GM21447 (cell line): ENCODE measurements at regions not wholly inside any gene's neighbourhood (a gene's known extent, or its start where the extent isn't known, plus 50 kb on each side); places are given as distances from the start of the nearest gene placed in this dataset.

ENCODE experiments used
- ATAC-seq: cut with Tn5 transposase; IDR thresholded peaks from one replicate; pipeline ENCODE4 v1.9.1; 2021; ENCODE audit not compliant: unreplicated experiment

DNA sequence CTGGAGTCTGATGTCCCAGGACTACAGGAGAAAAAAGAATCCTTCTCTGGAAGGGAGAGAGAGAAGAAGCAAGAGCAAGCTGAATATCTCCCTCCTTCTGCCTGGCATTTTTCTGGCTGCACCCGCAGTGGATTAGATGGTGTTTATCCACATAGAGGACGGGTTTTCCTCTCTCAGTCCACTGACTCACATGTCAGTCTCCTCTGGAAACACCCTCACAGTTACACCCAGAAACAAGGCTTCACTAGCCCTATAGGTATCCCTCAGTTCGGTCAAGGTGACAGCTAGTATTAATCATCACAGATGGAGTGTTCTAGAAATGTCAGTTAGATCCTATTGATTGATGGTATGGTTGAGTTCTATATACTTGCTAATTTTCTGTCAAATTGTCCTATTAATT, 87.9 kb downstream of the RHOU start:
- no peak for ATAC-seq

DNA sequence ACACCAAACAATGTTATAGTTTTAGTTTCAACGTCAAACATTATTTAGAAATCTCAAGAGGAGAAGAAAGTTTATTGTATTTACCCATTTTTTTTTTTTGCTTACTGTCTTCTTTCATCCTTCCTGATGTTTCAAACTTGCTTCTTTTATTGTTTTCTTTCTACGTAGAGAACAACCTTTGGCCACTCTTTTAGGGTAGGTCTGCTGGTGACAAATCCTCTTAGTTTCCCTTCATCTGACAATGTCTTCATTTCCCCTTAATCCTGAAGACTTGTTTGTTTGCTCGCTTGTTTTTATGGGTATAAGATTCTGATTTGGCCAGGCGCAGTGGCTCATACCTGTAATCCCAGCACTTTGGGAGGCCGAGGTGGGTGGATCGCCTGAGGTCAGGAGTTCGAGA, 89.1 kb downstream of the RHOU start:
- ATAC-seq = no peak

DNA sequence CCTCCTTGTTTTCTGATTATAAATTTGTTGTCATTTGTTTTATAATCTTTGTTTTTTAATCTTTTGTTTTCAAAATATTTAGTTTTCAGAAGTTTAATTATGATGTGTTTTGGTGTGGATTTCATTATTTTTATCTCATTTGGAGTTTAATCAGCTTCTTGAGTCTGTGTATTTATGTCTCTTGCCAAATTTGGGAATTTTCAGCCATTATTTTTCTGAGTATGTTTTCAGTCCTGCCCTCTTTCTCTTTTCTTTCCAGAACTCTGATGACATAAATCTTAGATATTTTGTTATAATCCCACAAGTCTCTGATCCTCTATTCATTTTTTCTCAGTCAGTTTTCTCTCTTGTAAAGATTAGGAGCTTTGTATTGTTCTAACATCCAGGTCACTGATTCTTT, 89.8 kb downstream of the RHOU start:
- ATAC-seq = no peak

DNA sequence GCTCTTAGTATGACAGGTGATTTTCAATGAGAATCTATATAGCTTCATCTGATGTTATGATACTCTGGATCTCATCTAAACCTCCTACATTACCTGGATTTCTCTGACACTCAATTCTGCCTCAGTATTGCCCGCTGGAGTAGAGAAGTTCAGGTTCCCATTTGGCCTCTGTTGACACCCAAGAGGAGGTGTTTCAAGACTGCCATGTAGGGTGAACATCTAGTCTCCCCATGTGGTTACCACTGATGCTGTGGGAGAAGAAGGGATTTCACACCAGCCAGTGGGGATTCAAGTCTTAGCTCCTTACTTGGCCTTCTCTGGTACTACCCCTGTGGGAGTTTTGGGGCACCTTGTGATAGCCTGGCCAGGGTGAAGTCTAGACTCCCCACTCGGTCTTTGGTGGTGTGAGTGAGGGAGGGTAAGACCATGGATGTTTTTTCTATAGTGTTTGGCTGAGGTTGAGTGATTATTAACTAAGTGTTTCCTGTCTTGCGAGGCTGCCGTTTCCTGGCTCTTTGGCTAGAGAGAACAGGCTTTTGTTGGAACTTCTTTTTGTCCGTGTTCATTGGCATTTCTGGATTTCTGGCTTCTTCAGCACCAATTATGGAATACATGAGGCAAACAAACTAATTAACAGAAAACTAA, 90.7 kb downstream of the RHOU start:
- ATAC-seq = peak; percentile 77

DNA sequence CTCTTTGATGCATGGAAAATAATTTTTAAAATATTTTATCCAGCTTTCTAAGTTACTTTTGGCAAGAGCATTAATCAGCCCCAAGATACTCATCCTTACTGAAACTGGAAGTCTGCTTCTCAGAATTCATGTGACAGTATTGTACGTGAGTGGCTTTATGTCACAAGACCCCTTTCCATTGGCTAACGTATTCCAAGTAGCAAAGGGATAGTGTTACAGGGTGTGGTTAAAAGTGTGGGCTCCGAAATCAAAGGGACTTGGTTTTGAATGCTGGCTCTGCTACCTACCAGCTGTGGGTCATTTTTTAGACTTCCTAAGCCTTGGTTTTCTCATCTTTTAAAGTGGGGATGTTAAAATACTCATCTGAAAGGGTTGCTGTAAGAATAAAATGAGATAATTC, 91.7 kb downstream of the RHOU start:
- ATAC-seq = no peak

DNA sequence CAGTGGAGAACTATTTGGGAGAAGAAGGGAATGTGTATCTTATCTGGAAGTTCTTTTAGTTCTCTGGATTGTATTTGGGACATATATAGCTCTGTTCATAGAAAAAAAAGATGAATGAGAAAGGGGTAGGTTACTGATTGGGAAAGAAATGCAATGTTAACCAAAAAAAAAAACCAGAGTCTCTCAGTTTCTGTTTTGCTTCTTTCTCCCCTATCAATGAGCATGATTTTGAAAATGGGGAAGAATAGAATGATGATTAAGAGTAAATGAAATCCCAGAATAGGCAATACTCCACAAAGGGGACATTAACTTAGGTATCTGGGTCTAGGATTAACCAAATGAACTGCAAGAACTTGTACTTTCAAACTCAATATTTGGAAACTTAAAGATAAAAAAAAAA, 92.9 kb downstream of the RHOU start:
- no peak for ATAC-seq

DNA sequence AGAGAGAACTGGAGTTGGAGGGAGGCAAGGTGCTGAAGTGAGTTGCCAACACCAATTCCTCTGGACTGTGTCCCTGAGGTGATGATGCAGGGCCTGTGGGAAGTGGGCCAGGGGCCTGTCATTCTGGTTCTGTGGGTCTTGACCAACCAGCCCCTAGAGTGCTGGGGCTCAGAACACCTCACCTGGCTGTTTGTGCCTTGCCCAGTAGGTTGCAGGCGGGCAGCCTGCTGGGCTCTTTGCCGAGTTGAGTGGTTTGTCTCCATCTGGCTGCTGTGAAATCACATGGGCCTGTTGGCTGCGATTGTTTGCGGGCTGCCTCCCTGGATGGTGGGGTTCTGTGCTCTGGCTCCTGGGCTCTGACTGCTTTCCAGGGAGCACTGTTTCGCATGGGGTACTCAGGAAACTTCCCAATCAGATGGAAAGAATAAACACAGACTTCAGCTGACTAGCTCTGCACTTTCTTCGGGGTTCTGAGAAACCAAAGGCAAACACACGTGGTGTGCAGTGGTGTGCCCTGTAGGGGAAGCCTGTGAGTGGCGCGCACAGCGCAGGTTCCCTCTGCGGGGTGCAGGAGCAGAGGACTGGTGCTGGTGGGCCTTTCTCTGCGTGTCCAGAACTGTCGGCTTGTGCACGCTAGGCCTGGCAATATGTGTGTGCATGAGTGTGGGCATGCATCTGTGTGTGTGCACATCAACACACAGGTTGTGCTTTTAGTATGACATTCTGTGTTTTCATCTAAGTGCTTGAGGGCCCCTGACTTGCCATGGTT, 95.1 kb downstream of the RHOU start:
- ATAC-seq = no peak

DNA sequence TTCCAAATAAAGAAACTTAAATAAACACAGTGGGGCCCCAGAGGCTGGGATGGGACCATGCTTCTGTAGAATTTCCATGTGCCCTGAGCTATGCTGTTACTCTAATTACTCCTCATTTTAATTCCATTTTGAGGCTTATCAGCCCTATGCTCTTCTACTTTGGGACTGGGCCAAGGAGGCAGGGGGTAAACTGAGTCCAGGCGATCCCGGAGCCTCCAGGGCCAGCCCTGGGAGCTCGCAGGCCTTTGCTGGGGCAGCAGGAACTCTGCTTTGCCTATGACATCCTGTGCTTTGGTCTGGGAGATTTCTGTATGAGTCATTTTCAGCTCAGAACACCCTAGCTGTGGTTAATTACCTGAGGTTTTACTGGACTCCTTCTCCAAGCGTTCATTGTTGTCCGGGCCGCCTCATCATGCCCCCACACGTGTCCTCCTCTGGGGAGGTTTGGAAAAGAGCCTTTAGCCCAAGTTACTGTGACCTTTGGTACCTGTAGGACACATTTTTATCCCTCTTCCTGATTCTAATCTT, 95.7 kb downstream of the RHOU start:
- peak; percentile 89 for ATAC-seq

DNA sequence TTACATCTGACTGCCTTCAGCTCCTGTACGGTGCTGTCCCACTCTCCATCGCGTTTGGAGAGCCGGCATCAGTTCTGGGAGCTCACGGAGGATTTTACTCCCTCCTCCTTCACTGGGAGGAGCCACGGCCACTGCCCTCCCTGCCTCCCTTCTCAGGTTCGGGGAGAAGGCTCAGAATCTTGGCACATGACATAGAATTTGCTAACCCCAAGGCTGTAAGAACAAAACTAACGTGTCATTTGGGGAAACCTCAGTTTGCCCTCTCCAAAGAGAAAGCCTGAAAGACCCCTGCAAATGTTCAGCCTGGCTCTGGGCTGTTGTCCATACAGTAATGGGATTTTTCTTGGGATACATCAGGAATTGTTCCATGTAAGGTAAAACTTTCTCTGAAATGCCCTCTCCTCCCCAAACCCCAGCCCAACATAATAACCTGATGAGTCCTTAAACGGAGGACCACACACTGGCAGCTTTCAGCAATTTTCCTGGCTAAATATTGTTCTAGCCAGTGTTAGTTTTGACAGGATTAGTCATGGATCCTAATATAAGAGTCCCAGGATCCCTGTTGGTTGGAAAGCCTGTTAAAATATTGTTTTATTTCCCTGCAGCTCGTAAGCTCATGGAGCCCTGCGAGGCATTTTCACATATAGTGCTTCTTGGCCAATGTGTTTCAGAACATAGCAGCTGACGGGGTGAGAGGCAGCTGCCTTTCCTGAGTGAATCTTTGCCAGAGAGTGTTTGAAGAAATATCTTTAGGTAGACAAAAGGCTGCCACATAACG, 98.8 kb downstream of the RHOU start:
- ATAC-seq = no peak

DNA sequence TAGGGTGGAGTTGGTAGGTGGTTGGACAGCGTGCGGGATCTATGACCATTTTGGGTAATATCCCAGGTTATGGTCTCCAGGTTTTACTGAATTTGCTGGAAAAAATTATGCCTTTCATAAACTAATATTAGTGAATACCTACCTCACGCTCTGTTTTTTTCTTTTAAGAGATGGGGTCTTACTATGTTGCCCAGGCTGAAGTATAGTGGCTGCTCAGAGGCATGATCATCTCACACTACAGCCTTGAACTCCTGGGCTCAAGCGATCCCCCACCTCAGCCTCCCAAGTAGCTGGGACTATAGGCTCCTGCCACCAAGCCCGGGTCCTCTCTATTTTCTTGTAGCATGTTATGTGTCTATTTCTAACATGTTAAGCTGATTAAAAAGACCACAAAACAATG, 100.2 kb downstream of the RHOU start:
- no peak for ATAC-seq

DNA sequence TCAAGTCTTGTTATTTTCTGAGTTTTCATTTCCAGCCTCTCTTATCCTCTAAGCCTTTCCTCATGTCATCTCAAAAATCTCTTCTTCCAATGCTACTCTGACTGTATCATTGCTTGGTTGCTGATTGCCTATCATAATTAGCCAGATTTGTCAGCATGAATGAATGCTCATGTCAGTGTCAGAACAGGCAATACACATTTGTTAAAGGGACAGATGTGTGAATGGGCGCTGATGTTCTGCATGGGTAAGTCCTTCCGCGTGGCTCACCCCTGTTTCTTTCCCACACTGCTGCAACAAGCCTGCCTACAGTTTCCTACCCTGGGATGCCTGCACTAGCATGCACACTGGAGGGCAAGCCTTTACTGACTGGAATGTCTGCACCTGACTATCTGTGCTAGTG, 100.6 kb downstream of the RHOU start:
- no peak for ATAC-seq

DNA sequence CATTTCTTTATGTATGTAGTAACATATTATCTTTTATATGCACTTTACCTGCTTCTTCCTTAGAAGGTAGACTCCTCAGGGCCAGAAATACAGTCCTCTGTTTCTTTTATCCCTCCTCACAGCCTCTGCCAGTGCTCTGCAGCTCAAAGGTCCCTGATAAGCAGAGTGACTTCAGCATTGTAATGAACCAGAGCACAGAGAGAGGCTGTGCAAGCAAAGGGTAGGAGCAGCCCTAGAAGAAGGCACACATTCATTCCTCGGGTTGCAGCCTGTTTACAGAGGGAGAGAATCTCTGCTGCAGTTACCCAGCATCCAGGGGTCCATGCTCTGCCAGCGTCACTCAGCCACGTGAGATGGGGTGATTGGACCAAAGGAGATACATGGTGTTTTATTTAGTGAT, 101.1 kb downstream of the RHOU start:
- ATAC-seq = no peak

DNA sequence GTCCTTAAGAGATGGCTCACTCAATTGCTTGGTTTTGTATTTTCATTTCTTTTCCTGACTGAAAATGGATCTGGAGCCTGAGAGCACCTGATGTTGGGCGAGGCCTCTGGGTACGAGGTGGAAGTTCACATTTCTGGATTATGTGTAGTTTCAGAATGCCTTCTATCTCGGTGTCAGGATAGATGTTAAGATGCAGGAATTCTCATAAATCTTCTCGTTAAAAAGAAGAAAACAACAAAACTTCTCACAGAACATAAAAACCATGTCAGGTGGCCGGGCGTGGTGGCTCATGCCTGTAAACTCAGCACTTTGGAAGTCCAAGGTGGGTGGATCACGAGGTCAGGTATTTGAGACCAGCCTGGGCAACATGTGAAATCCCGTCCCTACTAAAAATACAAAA, 101.8 kb downstream of the RHOU start:
- ATAC-seq = no peak

DNA sequence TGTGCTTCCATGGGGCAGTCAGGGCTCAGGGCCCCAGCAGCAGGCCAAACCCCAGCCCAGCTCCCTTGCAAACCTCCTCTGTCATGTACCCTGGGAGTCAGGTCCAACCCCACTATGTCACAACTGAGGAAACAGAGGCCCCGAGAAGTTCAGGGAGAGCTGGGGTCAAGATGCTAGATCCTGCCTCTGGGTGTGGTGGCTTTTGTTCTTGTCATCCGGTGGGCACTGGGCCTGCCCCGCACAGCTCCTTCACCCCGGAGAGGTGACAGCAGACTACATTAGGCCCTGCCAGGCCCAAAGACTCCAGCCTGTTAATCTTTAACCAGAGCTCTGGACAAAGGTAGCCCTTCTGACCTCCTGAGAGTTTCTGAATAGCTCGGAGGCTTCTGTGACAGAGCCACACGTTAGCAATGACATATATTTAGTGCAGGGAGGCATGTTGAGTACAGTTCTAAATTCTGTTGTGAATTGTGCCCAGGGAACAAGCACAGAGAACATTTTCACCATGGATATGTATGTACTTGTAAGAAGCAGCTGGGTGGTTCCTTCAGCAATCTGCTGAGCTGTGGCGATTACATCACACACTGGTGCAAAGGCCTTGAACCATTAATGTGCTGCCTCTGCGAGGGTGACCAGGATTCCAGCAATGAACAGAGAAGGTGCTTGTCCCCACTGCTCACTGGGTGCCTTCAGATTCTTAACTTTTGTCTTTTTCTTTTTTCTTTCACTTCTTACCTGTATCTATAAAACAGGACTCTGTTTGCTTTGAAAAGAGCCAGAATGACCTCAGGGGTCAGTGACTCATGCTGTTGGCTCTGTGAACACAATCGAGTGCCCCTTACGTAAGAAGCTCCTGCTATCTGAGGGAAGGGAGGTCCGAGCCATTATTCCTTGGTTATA, 102.8 kb downstream of the RHOU start:
- ATAC-seq = peak; percentile 54

DNA sequence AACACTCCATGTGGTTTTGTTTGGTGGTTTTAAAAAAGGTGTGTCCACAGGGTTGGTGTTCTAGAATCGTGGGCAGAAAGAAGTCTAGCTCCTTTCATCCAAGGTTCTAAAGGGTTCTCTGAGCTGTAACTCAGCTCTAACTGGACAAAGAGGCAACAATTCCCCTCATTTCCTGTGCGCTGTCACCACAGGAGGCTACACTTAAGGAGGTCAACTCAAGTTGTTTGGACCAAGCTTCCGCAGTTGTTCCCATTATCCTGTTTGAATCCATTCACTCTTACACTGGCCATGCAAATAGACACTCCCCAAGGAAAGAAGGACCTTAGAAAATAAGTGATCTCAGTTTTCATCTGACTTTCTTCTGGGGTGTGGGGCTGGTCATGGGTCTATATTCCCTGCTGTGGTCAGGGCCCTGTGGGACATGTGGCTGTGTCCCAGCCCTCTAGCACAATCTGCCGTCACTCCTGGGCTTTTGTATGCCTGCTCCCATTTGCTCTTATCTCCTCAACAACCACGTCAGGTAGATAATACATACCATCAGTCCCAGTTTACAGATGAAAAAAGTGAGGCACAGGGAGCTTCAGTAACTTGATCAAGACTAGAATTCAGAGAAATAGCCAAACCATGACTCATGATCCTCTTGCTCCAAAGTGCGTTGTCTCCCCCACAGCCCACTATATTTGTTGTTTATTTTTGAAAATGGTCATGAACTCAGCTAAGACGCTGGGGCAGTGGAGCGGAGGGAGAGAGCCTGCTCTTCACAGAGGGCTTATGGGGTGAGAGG, 103.6 kb downstream of the RHOU start:
- no peak for ATAC-seq

DNA sequence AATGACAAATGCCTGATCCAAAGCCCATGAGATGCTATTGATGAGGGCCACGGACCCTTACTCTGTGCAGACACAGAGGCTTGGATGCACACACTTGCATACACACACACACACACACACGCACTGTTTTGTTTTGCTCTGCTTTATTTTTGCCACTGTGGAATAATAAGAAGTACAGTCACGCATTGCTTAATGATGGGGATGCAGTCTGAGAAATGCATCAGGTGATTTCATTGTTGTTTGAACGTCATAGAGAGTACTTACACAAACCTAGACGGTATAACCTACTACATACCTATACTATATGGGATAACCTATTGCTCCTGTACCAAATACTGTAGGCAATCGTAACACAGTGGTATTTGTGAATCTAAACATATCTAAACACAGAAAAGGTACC, 104.4 kb downstream of the RHOU start:
- no peak for ATAC-seq

DNA sequence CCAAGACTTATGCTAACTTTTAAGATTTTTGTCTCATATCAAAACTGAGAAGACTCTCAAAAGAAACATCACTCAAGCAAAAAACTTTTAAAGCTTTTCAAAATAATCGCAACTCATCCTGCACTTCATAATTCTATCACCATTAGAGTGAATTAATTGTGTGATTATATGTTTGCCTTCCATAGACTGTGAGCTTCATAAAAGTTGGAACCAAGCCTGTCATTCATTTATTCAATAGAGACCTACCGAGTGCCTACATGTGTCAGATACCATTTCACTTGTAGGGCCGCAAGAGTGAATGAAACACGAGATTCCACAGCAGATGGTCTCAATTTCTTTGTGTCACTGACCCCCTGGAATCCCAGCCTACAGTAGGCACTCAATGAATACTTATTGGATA, 106.4 kb downstream of the RHOU start:
- ATAC-seq = no peak

DNA sequence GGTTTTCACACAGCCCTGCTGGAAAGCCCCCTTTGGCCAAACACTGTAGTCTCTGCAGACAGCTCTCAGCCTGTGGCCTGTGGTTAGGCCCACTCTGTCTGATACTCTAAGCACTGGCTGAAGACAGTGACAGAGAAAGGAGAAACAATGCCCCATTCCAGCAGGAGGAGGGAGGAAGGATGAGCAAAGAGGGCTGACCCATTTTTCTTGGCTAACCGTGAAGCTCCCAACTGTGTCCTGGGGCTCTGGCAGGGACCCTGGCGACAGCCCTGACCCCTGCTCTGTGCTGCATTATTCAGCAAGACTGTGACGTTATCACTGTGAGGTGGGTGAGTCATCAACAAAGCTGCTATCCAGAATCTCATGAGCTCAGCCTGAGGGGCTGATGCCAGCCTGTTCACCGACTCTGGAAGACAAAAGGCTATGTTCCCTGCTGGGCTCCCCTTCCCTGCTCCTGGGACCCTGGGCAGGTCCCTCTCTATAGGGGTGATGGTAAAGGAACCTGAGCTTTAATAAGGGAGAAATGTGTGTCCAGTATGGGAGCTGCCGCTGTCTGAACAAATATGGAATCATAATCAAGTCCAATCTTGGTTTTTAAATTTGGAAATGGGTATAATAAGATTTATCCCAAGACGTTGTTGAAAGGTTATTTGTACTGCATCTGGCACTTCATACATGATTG, 107.0 kb downstream of the RHOU start:
- ATAC-seq = no peak

DNA sequence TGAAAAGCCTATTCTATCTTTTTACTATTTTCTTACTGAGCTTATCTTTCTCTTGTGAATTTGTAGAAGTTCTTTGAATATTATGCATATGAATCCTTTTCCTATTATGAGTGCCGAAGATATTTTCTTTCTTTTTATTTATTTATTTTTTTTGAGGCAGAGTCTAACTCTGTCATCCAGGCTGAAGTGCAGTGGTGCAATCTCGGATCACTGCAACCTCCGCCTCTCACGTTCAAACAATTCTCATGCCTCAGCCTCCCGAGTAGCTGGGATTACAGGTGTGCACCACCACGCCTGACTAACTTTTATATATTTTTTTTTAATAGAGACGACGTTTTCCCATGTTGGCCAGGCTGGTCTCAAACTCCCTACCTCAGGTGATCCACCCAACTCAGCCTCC, 109.8 kb downstream of the RHOU start:
- ATAC-seq = no peak

DNA sequence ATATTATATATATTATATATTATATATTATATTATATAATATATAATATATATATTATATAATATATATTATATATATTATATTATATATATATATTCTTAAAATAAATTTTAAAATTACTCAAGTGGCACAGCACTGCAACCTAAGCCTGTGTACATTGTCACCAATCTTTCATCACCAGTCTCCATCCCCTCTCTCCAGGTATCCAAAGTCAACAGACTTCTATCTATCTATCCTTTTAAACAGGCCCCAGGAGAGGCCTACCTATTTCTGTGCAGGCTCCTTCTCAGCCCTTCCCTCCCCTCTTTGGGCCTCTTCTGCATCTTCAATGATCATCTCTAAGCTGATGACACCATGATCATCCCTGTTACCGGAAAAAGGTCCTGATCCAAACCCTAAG, 111.7 kb downstream of the RHOU start:
- no peak for ATAC-seq
